NB4 (cell line): ENCODE measurements at regions not wholly inside any gene's neighbourhood (a gene's known extent, or its start where the extent isn't known, plus 50 kb on each side); places are given as distances from the start of the nearest gene placed in this dataset.

Experiments used
- DNase-seq: peaks from one replicate; pipeline ENCODE4 v3.0.0; 2010; ENCODE audit warnings: low read depth
- H3K4me3 ChIP-seq: one replicate; pipeline ENCODE4 v1.5.1; 2011; ENCODE audit warnings: mild to moderate bottlenecking, low read depth, low read length, moderate library complexity
- CTCF ChIP-seq: IDR thresholded peaks from one replicate; pipeline ENCODE4 v1.5.1; 2012; ENCODE audit warnings: low read depth, low read length
- MAX ChIP-seq: IDR thresholded peaks from 2 replicates; pipeline ENCODE4 v1.6.1; 2011; ENCODE audit warnings: low read depth, low read length
- MYC ChIP-seq: IDR thresholded peaks from 2 replicates; pipeline ENCODE4 v1.6.1; 2011; ENCODE audit warnings: low read depth, low read length
- POLR2A ChIP-seq: IDR thresholded peaks from 2 replicates; pipeline ENCODE4 v1.6.1; 2011; ENCODE audit warnings: mild to moderate bottlenecking; ENCODE audit not compliant: insufficient read length; ENCODE audit errors: extremely low read depth

- H3K4me3 ChIP-seq: no peak overlapping the region
- no peak for DNase-seq
- TF ChIP-seq MYC: no peak
- TF ChIP-seq POLR2A: no peak
These were observed 62.9 kb upstream of the PLEKHG1 start for GRCh38 chr6:150536835-150537234.

- DNase-seq: no peak
- TF ChIP-seq POLR2A (no peak), MAX (no peak), MYC (no peak), CTCF (no peak)
- no peak overlapping the region for H3K4me3 ChIP-seq
These were observed 62.2 kb upstream of the PLEKHG1 start for GRCh38 chr6:150537491-150537890.

- H3K4me3 ChIP-seq: no peak overlapping the region
- DNase-seq: no peak
- TF ChIP-seq MYC: no peak
- TF ChIP-seq CTCF: no peak
- TF ChIP-seq MAX: no peak
These were observed 61.8 kb upstream of the PLEKHG1 start for GRCh38 chr6:150537893-150538292.

GRCh38 chr6:150539111-150539510 is 60.6 kb upstream of the PLEKHG1 start:
- no peak overlapping the region for H3K4me3 ChIP-seq
- TF ChIP-seq CTCF (no peak), MAX (no peak), POLR2A (no peak), MYC (no peak)
- no peak for DNase-seq

GRCh38 chr6:150539568-150539967 is 60.1 kb upstream of the PLEKHG1 start:
- no peak for DNase-seq
- no peak for TF ChIP-seq MYC
- no peak for TF ChIP-seq MAX
- TF ChIP-seq POLR2A: no peak
- TF ChIP-seq CTCF: no peak
- H3K4me3 ChIP-seq: no peak overlapping the region

- H3K4me3 ChIP-seq: no peak overlapping the region
- TF ChIP-seq CTCF (no peak), MAX (no peak), POLR2A (no peak), MYC (no peak)
- DNase-seq: no peak
These were observed 58.1 kb upstream of the PLEKHG1 start for GRCh38 chr6:150541576-150541975.
